Left ventricle myocardium inferior (tissue), 1 donor: ENCODE measurements at regions not wholly inside any gene's neighbourhood (a gene's known extent, or its start where the extent isn't known, plus 50 kb on each side); places are given as distances from the start of the nearest gene placed in this dataset.

ENCODE experiments used
- DNase-seq: peaks from one replicate; pipeline ENCODE4 v3.0.0-alpha.2; 2020
- H3K27ac ChIP-seq: fragments of 200-600 bp; replicated peaks from 2 replicates; pipeline ENCODE4 v1.8.0; 2021
- H3K27me3 ChIP-seq: fragments of 200-600 bp; 2 replicates; pipeline ENCODE4 v1.8.0; 2021; ENCODE audit warnings: low read depth
- H3K36me3 ChIP-seq: fragments of 200-600 bp; 2 replicates; pipeline ENCODE4 v1.8.0; 2021
- H3K4me1 ChIP-seq: fragments of 200-600 bp; 2 replicates; pipeline ENCODE4 v1.8.0; 2021
- H3K4me3 ChIP-seq: fragments of 200-600 bp; 2 replicates; pipeline ENCODE4 v1.8.0; 2021; ENCODE audit warnings: mild to moderate bottlenecking, moderate library complexity
- H3K9me3 ChIP-seq: fragments of 200-600 bp; replicated peaks from 2 replicates; pipeline ENCODE4 v1.8.0; 2021
- intact Hi-C: fragments of 100-400 bp; cut with micrococcal nuclease; formaldehyde crosslinking; loops from one replicate; pipeline ENCODE4 v1.11.0; 2022
- TF ChIP-seq, protein P1 (sequence below): fragments of 200-600 bp; IDR thresholded peaks from 2 replicates; pipeline ENCODE4 v1.8.0; 2021; ENCODE audit warnings: antibody characterized with exemption, mild to moderate bottlenecking, borderline replicate concordance
- donor health status: DM: no; HTN: yes; CAD: no; lungs with severe emphysema.

DNA sequence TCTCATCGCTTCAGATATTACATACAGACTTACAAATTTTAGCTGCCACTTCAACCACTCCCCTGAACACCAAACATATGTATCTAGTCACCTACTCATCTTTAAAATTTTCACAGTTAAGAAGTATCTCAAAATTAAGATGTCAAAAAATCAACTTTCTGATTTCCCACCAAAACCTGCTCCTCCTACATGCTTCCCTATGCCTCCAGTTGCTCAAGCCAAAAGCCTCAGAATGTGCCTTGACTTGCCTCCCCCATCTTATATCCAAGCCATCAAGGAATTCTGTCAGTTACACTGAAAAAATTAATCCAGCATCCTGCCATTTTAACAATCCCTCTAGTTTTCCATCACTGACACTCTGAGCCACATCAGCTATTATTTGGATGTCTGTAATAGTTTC, 85.0 kb downstream of the SPRY2 start:
- TF ChIP-seq, protein P1, sequence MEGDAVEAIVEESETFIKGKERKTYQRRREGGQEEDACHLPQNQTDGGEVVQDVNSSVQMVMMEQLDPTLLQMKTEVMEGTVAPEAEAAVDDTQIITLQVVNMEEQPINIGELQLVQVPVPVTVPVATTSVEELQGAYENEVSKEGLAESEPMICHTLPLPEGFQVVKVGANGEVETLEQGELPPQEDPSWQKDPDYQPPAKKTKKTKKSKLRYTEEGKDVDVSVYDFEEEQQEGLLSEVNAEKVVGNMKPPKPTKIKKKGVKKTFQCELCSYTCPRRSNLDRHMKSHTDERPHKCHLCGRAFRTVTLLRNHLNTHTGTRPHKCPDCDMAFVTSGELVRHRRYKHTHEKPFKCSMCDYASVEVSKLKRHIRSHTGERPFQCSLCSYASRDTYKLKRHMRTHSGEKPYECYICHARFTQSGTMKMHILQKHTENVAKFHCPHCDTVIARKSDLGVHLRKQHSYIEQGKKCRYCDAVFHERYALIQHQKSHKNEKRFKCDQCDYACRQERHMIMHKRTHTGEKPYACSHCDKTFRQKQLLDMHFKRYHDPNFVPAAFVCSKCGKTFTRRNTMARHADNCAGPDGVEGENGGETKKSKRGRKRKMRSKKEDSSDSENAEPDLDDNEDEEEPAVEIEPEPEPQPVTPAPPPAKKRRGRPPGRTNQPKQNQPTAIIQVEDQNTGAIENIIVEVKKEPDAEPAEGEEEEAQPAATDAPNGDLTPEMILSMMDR = no peak
- no peaks in the 10 kb centered on the region for H3K27me3 ChIP-seq
- no peaks in the 10 kb centered on the region for H3K4me1 ChIP-seq
- no peak overlapping the region for H3K27ac ChIP-seq
- H3K4me3 ChIP-seq = no peak overlapping the region
- no peaks in the 10 kb centered on the region for H3K9me3 ChIP-seq
- intact Hi-C loops = no loop called here
- no peaks in the 10 kb centered on the region for H3K36me3 ChIP-seq
- DNase-seq = no peak

DNA sequence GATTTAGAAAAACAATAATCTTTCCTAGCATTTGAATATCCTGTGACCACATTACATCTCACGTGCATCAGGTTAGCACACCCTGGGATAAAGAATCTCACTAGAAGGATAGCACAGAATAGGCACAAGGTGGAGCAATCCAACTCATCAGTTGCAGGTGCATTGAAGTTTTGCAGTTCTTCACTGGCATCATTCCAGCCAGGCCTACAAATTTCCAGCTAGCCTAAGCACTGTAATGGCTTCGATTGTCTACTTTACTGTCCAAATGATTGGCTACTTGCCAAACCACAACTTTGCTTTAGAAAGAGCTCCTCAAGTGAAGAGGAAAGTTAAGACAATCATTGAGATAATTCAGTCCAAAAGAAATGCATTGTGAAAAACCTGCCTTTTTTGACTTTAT, 89.5 kb downstream of the SPRY2 start:
- no peak overlapping the region for H3K4me3 ChIP-seq
- no peaks in the 10 kb centered on the region for H3K36me3 ChIP-seq
- DNase-seq = no peak
- no peaks in the 10 kb centered on the region for H3K9me3 ChIP-seq
- no peaks in the 10 kb centered on the region for H3K27me3 ChIP-seq
- no peak overlapping the region for H3K27ac ChIP-seq
- H3K4me1 ChIP-seq = peaks cover 6% of the 10 kb centered on the region
- intact Hi-C loops = no loop called here
- TF ChIP-seq, protein P1 = no peak

DNA sequence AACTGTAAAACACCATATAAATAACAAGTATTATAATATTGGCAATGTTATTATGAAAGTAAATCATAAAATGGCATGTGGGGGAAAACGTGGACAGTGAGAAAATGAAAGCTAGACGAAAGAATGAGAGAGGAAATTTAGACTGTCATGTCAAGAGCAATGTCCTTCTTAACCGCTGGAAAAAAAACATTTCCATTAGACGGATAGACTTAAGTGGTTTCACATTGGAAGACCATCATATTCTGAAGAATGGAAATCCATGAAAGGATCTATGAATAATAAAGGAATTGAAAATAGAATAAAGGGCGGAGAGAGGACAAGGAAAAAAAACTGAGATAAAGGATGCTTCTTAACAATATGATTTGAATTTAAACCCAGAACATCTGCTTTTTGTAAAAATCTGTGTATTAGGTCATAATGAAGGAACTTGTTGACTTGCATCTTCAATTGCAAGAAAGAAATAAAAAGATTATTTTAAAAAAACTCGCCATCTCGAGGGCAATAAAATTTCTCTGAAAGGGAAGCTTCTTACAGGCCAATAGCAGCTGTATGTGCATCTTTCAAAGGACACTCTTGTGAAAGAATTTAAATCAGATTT, 90.6 kb downstream of the SPRY2 start:
- intact Hi-C loops = no loop called here
- Histone ChIP-seq H3K27me3 (no peaks in the 10 kb centered on the region), H3K4me3 (peak overlapping the region; percentile 26), H3K9me3 (no peaks in the 10 kb centered on the region), H3K27ac (peak overlapping the region; percentile 22), H3K36me3 (no peaks in the 10 kb centered on the region), H3K4me1 (peaks cover 6% of the 10 kb centered on the region)
- no peak for DNase-seq
- TF ChIP-seq, protein P1 = no peak

DNA sequence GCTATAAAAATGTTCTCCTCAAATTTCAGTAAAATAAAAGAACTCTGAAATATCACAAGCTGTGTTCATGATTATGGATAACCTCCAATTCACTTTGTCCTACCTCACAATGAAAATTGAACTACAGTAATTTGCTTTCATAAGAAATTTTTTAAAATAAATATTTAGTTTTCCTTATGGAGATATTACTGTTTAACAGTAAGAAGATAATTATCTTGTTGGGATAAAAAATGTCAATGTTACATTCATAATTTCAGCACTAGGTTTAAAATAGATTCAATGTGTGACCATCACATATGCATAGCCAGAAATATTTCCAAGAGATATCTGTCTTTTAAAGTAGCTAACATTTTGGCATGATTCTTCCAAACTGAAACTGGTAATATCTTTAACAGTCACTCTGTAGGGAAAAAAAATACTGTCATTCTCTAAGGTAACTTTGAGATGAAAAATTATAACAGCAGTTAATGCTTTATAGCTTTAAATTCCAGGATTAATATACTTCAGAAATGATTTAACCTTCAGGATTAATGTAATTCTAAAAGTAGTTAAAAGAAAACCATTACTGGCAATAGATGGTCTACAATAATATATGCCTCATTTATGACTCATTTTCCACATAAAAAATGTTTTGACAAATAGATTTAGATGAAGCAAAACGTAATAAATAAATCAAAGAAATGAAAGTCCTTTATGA, 91.3 kb downstream of the SPRY2 start:
- peak overlapping the region; percentile 26 for H3K4me3 ChIP-seq

DNA sequence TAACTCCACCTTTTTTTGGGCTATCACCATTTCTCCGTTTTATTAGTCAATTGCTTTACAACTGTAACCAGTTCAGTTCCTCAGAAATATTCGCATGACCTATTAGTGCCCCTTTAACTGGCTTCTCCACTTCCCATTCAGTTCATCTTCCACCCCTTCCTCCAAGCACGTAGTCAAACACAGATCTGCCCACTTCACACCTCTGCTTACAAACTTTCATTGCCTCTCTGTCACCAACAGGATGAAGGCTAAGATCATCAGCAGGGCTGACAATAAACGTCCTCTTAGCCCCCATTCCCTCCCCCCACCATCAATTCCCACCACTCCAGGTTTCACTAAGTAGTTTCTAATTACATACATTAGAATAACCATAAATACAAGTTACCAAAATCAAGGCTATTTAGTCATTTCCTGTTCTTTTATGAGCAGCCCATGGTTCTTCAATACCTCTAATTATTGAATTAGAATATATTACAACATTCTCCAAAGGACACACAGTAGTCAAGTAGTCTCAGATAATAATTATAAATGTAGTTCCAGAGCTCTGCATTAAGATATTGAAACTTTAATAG, 95.7 kb downstream of the SPRY2 start:
- Histone ChIP-seq H3K4me1 (peaks cover 6% of the 10 kb centered on the region), H3K9me3 (no peaks in the 10 kb centered on the region), H3K4me3 (no peak overlapping the region), H3K27ac (no peak overlapping the region), H3K36me3 (no peaks in the 10 kb centered on the region), H3K27me3 (no peaks in the 10 kb centered on the region)
- intact Hi-C loops = no loop called here
- TF ChIP-seq, protein P1 = no peak
- no peak for DNase-seq

More for the DNA sequence above, 91.3 kb downstream of the SPRY2 start:
- peak overlapping the region; percentile 22 for H3K27ac ChIP-seq
- no peak for DNase-seq
- H3K9me3 ChIP-seq = no peaks in the 10 kb centered on the region
- TF ChIP-seq, protein P1 = no peak
- H3K4me1 ChIP-seq = peaks cover 6% of the 10 kb centered on the region
- no peaks in the 10 kb centered on the region for H3K36me3 ChIP-seq
- no peaks in the 10 kb centered on the region for H3K27me3 ChIP-seq
- intact Hi-C loops = no loop called here
